NB4 (cell line): ENCODE measurements at regions not wholly inside any gene's neighbourhood (a gene's known extent, or its start where the extent isn't known, plus 50 kb on each side); places are given as distances from the start of the nearest gene placed in this dataset.
A peak's percentile ranks its signal among the peaks of the same experiment; 100 is the strongest.
"Not testable (repeated sequence)": the region's sequence is repeated elsewhere in the genome, so short reads cannot be mapped to it uniquely, and the experiment has no call there.

Source experiments
- DNase-seq: peaks from one replicate; pipeline ENCODE4 v3.0.0; 2010; ENCODE audit warnings: low read depth
- H3K4me3 ChIP-seq: one replicate; pipeline ENCODE4 v1.5.1; 2011; ENCODE audit warnings: mild to moderate bottlenecking, low read depth, low read length, moderate library complexity
- CTCF ChIP-seq: IDR thresholded peaks from one replicate; pipeline ENCODE4 v1.5.1; 2012; ENCODE audit warnings: low read depth, low read length
- MAX ChIP-seq: IDR thresholded peaks from 2 replicates; pipeline ENCODE4 v1.6.1; 2011; ENCODE audit warnings: low read depth, low read length
- MYC ChIP-seq: IDR thresholded peaks from 2 replicates; pipeline ENCODE4 v1.6.1; 2011; ENCODE audit warnings: low read depth, low read length
- POLR2A ChIP-seq: IDR thresholded peaks from 2 replicates; pipeline ENCODE4 v1.6.1; 2011; ENCODE audit warnings: mild to moderate bottlenecking; ENCODE audit not compliant: insufficient read length; ENCODE audit errors: extremely low read depth

GRCh38 chr2:89849731-89850130 lies 1158.3 kb downstream of the RPIA start:
- H3K4me3 ChIP-seq = no peak overlapping the region
- TF ChIP-seq MYC (no peak), CTCF (no peak)
- DNase-seq = no peak

DNA sequence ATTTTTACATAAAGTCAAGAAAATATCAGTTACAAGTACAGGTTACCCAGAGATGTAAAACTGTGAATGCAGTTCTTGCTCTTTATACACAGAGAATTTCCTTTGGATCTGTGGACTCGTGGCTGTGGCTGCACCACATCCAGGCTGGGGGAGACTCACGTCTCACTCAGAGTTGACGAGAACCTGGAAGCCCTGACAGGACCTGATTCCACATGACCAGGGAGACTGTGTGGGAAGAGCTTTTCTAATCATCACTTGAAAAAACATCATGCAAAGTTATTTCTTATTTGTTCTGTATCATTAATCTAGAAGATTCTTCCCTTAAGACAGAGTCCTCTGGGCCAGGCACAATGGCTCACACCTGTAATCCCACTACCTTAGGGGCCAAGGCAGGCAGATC lies 1159.0 kb downstream of the RPIA start:
- no peak overlapping the region for H3K4me3 ChIP-seq
- no peak for TF ChIP-seq MAX
- TF ChIP-seq POLR2A = no peak
- no peak for TF ChIP-seq MYC
- no peak for TF ChIP-seq CTCF
- DNase-seq = no peak

DNA sequence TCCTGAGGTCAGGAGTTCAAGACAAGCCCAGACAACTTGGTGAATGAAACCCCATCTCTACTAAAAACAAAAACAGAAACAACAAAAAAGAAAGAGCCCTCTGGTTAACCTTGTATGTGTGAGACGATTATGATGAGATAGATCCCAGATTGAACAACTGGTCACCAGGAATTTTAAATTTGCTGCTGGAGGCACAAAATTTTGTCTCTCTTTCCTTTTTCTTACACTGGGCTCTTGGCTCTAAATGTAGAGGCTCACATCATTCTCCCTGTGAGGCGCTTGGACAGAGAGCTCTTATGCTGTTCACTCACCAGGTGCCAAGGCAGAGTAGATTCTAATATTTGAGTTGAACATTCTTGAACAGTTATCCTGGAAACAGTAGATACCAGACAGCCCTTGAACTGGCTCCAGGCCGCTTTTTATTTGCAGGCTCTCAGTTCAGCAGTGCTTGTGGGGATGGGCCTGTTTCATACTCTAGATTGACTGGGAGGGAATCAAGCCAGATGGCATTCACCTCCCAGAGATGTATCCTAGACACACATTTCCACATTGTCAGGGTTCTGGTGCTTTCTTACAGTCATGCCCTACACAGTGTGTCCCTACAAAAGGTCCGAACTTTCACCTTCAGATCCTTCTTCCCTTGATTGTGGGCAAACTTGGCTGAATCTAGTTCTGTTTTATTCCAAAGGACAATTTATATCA lies 1159.6 kb downstream of the RPIA start:
- no peak overlapping the region for H3K4me3 ChIP-seq
- TF ChIP-seq MAX (no peak), CTCF (no peak), MYC (no peak), POLR2A (no peak)
- no peak for DNase-seq

DNA sequence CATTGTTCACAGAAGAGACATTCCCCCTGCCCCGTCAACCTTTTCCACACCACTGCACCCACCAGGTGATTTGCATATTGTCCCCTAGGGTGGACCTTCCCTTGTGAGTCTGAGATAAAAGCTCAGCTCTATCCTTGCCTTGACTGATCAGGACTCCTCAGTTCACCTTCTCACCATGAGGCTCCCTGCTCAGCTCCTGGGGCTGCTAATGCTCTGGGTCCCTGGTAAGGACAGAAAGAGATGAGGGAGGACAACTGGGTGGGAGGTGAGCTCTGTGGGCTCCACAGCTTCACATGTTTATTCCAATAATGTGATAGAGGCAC lies 1160.1 kb downstream of the RPIA start:
- DNase-seq = no peak
- H3K4me3 ChIP-seq = no peak overlapping the region
- no peak for TF ChIP-seq POLR2A
- no peak for TF ChIP-seq CTCF
- no peak for TF ChIP-seq MAX
- TF ChIP-seq MYC = no peak

- H3K4me3 ChIP-seq, DNase-seq: not testable (repeated sequence)
Observed at GRCh38 chr2:89853427-89853826, 1162.0 kb downstream of the RPIA start.

DNA sequence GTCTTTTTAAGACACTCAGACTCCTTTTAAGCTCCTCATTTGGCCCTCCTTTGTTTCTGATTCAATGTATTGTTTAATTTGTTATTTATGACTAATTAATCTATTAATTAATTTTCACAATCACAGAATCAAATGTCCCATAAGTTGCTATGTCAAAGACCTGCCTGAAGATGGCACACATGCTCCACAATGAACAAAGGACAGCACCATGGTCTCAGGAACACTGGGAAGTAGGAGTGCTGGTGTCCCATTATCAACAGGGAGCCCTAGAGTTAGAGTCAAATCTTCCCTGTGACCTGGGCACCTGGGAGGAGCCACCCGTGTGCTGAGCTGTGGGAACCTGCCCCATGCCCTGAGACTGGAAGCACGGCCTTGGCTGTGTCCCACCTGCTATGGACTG lies 1164.3 kb downstream of the RPIA start:
- not testable (repeated sequence) for DNase-seq, H3K4me3 ChIP-seq
- peak; percentile 15 for TF ChIP-seq CTCF

DNA sequence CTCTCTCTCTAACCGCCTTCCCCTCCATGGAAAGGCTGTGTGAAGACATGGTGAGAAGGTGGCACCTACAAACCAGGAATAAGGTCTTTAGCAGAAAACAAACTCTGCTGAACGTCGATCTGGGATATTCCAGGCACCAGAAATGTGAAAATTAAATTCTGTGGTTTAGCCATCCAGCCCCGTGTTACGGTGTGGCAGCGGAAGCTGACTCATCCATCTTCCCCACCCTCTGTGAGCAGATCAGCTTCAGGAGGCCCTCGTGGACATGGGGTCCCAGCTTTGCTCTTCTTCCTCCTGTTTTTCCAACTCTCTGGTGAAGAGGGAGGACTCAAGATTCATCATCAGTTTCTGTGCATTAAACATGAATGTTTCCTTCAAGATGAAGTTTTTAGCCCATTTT lies 1164.8 kb downstream of the RPIA start:
- H3K4me3 ChIP-seq, DNase-seq: not testable (repeated sequence)

- DNase-seq, H3K4me3 ChIP-seq: not testable (repeated sequence)
Observed at GRCh38 chr2:89862164-89862563, 1170.7 kb downstream of the RPIA start.

GRCh38 chr2:89863209-89863608 lies 1171.7 kb downstream of the RPIA start:
- DNase-seq, H3K4me3 ChIP-seq: not testable (repeated sequence)

- DNase-seq, H3K4me3 ChIP-seq: not testable (repeated sequence)
Observed at GRCh38 chr2:89874810-89875595, 1183.5 kb downstream of the RPIA start.

DNA sequence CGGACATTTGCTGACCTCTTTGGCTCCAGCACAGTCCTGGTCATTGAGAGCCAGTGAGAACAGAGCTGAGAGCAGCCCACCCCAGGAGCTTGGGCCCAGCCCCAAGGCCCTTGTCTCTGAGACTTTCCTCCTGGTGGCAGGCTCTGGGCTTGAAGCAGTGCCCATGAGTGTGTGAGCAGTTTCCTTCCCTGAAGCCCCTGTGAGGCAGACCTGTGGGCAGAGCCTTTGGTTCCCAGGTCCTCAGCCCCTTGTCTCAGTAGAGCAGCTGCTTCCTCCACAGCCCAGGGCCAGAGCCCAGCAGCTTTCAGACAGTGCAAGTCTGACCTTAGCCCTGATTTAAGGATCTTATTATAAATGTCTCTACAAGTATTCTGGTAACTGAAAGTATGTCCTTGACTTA lies 1185.0 kb downstream of the RPIA start:
- DNase-seq, H3K4me3 ChIP-seq: not testable (repeated sequence)

DNA sequence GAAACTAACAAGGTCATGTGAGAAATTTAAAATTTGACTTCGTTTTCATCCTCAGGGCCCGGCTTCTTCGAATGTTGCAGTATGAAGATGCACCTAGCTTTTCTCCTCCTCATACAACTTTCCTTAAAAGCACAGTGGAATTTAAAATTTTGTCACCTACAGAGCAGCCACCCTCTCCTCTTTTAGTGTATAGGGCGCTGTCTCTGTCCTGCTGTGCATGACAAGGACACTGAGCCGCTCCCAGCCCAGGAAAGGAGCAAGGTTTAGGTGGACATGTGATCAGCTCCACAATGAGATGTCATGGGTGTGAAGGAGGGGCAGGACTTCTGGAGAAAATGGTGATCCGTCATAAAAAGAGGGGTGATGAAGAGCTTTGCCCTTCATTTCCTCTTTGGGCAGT lies 1185.4 kb downstream of the RPIA start:
- not testable (repeated sequence) for H3K4me3 ChIP-seq, DNase-seq
